ENCODE measurements at regions not wholly inside any gene's neighbourhood (a gene's known extent, or its start where the extent isn't known, plus 50 kb on each side); places are given as distances from the start of the nearest gene placed in this dataset.
A peak's percentile ranks its signal among the peaks of the same experiment; 100 is the strongest.

- TF ChIP-seq MYBL2 (IDR thresholded peaks at IDR 0.05; ENCODE audit: low read depth) (peak; percentile 73), MYBL2 (CRISPR knock-in tag; IDR thresholded peaks at IDR 0.05; ENCODE audit: borderline replicate concordance) (no peak), CREB5 (CRISPR knock-in tag; IDR thresholded peaks at IDR 0.05) (no peak), ZBTB49 (CRISPR knock-in tag; IDR thresholded peaks at IDR 0.05; ENCODE audit: borderline replicate concordance) (no peak), MECOM (CRISPR knock-in tag; IDR thresholded peaks at IDR 0.05) (peak; percentile 90), CEBPG (CRISPR knock-in tag; IDR thresholded peaks at IDR 0.05) (peak; percentile 100), CEBPG (tag; conservative IDR thresholded peaks at IDR 0.05 in 1 of 2, IDR thresholded peaks at IDR 0.05 in 1 of 2) (peak; percentile 99), RNF219 (CRISPR knock-in tag; IDR thresholded peaks at IDR 0.05) (no peak), ZNF133 (CRISPR knock-in tag; IDR thresholded peaks at IDR 0.05) (no peak), EP300 (IDR thresholded peaks at IDR 0.05; ENCODE audit: low read length) (peak; percentile 100), NUFIP1 (IDR thresholded peaks at IDR 0.05; ENCODE audit: partially characterized antibody) (peak; percentile 89), TFAM (CRISPR knock-in tag; conservative IDR thresholded peaks at IDR 0.05) (no peak), DPF2 (IDR thresholded peaks at IDR 0.05) (peak; percentile 100), KAT8 (IDR thresholded peaks at IDR 0.05; ENCODE audit: low read depth) (no peak), LEF1 (IDR thresholded peaks at IDR 0.05) (peak; percentile 100), L3MBTL2 (IDR thresholded peaks at IDR 0.05) (peak; percentile 80), XRCC5 (IDR thresholded peaks at IDR 0.05; ENCODE audit: low read depth, low read length) (peak; percentile 93), RFX5 (IDR thresholded peaks at IDR 0.05; ENCODE audit: low read depth, low read length) (0 out of 2 replicates have a peak, but pooled peaks have one; percentile 28), ZZZ3 (IDR thresholded peaks at IDR 0.05) (no peak), YY1 (IDR thresholded peaks at IDR 0.05; ENCODE audit: borderline replicate concordance in 1 of 3, control insufficient read depth in 1 of 3, extremely low read depth in 1 of 3, insufficient read depth in 3 of 3, insufficient read length in 1 of 3, insufficient replicate concordance in 2 of 3, low read depth in 1 of 3, low read length in 2 of 3) (peak in 1 of 3 experiments; percentile 19)
- TF ChIP-seq, protein P1, sequence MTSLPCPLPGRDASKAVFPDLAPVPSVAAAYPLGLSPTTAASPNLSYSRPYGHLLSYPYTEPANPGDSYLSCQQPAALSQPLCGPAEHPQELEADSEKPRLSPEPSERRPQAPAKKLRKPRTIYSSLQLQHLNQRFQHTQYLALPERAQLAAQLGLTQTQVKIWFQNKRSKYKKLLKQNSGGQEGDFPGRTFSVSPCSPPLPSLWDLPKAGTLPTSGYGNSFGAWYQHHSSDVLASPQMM (CRISPR knock-in tag; IDR thresholded peaks at IDR 0.05) = no peak
These were observed 91.6 kb downstream of the GLUL start (continued) for GRCh38 chr1:182299728-182300616.

All from K562 (cell line).